CD4-positive, alpha-beta T cell (primary cell): ENCODE measurements at regions not wholly inside any gene's neighbourhood (a gene's known extent, or its start where the extent isn't known, plus 50 kb on each side); places are given as distances from the start of the nearest gene placed in this dataset.

ENCODE experiments used
- ATAC-seq: fragments of 200-7000 bp; cut with Tn5 transposase; one replicate; pipeline ENCODE4 v1.10.0; 2022; ENCODE audit warnings: mild to moderate bottlenecking; ENCODE audit not compliant: poor library complexity
- CTCF ChIA-PET: fragments of 350-600 bp; sonication (Branson Sonifier 250); formaldehyde crosslinking; loops from one replicate; lab custom pipeline; 2021; ENCODE audit warnings: antibody characterized with exemption, inconsistent platforms; lab: Charles Lee
- POLR2A ChIA-PET: fragments of 350-600 bp; sonication (Branson Sonifier 250); formaldehyde crosslinking; loops from one replicate; lab custom pipeline; 2021; ENCODE audit warnings: antibody characterized with exemption, inconsistent platforms; lab: Charles Lee
- DNase-seq, 14 experiments: peaks; one replicate each; pipeline ENCODE4 v3.0.0-alpha.2; 2013 to 2020; ENCODE audit warnings: mixed read lengths in 2 of 14
- H3K27ac ChIP-seq, 2 donors: one replicate each; pipeline versions ENCODE4 v1.5.1 to v1.7.0; 2013; ENCODE audit warnings: low read length in 2 of 2, low read depth in 1 of 2, mild to moderate bottlenecking in 1 of 2
- H3K27me3 ChIP-seq, 2 experiments: 1 replicate in 1 of 2; 2 replicates in 1 of 2; pipeline versions ENCODE4 v1.6.1 to v1.7.0; 2013; ENCODE audit warnings: low read length in 2 of 2, control low read depth in 1 of 2, mild to moderate bottlenecking in 1 of 2, moderate library complexity in 1 of 2; ENCODE audit not compliant: insufficient read depth in 2 of 2, control insufficient read depth in 1 of 2
- H3K36me3 ChIP-seq: one replicate; pipeline ENCODE4 v1.6.1; 2013; ENCODE audit warnings: low read length, control low read depth; ENCODE audit not compliant: insufficient read depth
- H3K4me1 ChIP-seq: one replicate; pipeline ENCODE4 v1.6.1; 2013; ENCODE audit warnings: low read length, control low read depth; ENCODE audit not compliant: insufficient read depth
- H3K4me3 ChIP-seq: one replicate; pipeline ENCODE4 v1.5.1; 2013; ENCODE audit warnings: mild to moderate bottlenecking, low read length, moderate library complexity
- H3K9me3 ChIP-seq, 2 experiments: 1 replicate in 1 of 2; 2 replicates in 1 of 2; pipeline versions ENCODE4 v1.6.1 to v1.7.0; 2013; ENCODE audit warnings: low read length in 2 of 2, mild to moderate bottlenecking in 2 of 2, control low read depth in 1 of 2, moderate library complexity in 1 of 2; ENCODE audit not compliant: control insufficient read depth in 1 of 2, insufficient read depth in 1 of 2
- H3K27ac Mint-ChIP-seq: one replicate; pipeline ENCODE4 v1.8.0; 2020; ENCODE audit warnings: mixed read lengths
- H3K27me3 Mint-ChIP-seq: one replicate; pipeline ENCODE4 v1.8.0; 2021; ENCODE audit warnings: mixed read lengths
- H3K36me3 Mint-ChIP-seq: one replicate; pipeline ENCODE4 v1.8.0; 2021; ENCODE audit warnings: low read depth, mixed read lengths
- H3K4me1 Mint-ChIP-seq: one replicate; pipeline ENCODE4 v1.8.0; 2021; ENCODE audit warnings: low read depth, mixed read lengths
- H3K4me3 Mint-ChIP-seq: one replicate; pipeline ENCODE4 v1.8.0; 2020; ENCODE audit warnings: mild to moderate bottlenecking, mixed read lengths
- H3K9me3 Mint-ChIP-seq: one replicate; pipeline ENCODE4 v1.8.0; 2020; ENCODE audit warnings: mixed read lengths
- CTCF ChIP-seq: fragments of 200-600 bp; IDR thresholded peaks from one replicate; pipeline ENCODE4 v1.8.0; 2022; ENCODE audit warnings: antibody characterized with exemption, mild to moderate bottlenecking
- intact Hi-C, 2 experiments: fragments of 100-400 bp; cut with DNase I in 1 of 2; cut with micrococcal nuclease in 1 of 2; formaldehyde crosslinking; loops; one replicate each; pipeline versions ENCODE4 v1.15.1 to v1.9.0; 2023 to 2025; cut with DNase I, micrococcal nuclease

- CTCF ChIA-PET = no interaction called here
- no peak for TF ChIP-seq CTCF
- Mint-ChIP-seq H3K4me3 (no peak overlapping the region), H3K36me3 (no peaks in the 10 kb centered on the region), H3K27ac (no peak overlapping the region), H3K4me1 (no peaks in the 10 kb centered on the region), H3K27me3 (peaks cover 32% of the 10 kb centered on the region), H3K9me3 (no peaks in the 10 kb centered on the region)
- Histone ChIP-seq H3K27ac (no peak overlapping the region), H3K36me3 (no peaks in the 10 kb centered on the region), H3K4me1 (no peaks in the 10 kb centered on the region), H3K9me3 (peaks cover 0 to 5% of the 10 kb centered on the region in 2 experiments), H3K4me3 (no peak overlapping the region), H3K27me3 (peaks cover 0 to 6% of the 10 kb centered on the region in 2 experiments)
- intact Hi-C loops = no loop called here
- ATAC-seq (no peak), DNase-seq (no peak)
- POLR2A ChIA-PET = no interaction called here
These were observed 220.9 kb downstream of the AACS start for GRCh38 chr12:125286005-125286727.

GRCh38 chr12:125287155-125287847 lies 222.1 kb downstream of the AACS start:
- intact Hi-C loops = no loop called here
- Histone ChIP-seq H3K4me1 (no peaks in the 10 kb centered on the region), H3K27ac (no peak overlapping the region), H3K4me3 (no peak overlapping the region), H3K27me3 (peaks cover 0 to 6% of the 10 kb centered on the region in 2 experiments), H3K9me3 (peaks cover 0 to 5% of the 10 kb centered on the region in 2 experiments), H3K36me3 (no peaks in the 10 kb centered on the region)
- ChIA-PET POLR2A (no interaction called here), CTCF (no interaction called here)
- no peak overlapping the region for H3K27ac Mint-ChIP-seq
- peaks cover 29% of the 10 kb centered on the region for H3K27me3 Mint-ChIP-seq
- H3K9me3 Mint-ChIP-seq = no peaks in the 10 kb centered on the region
- H3K36me3 Mint-ChIP-seq = no peaks in the 10 kb centered on the region
- DNase-seq = no peak
- no peaks in the 10 kb centered on the region for H3K4me1 Mint-ChIP-seq
- ATAC-seq = no peak
- no peak overlapping the region for H3K4me3 Mint-ChIP-seq
- TF ChIP-seq CTCF = no peak

GRCh38 chr12:125288931-125289928 lies 224.0 kb downstream of the AACS start:
- ChIA-PET CTCF (no interaction called here), POLR2A (no interaction called here)
- Mint-ChIP-seq H3K36me3 (no peaks in the 10 kb centered on the region), H3K4me1 (no peaks in the 10 kb centered on the region), H3K27ac (no peak overlapping the region), H3K27me3 (peaks cover 22% of the 10 kb centered on the region), H3K9me3 (no peaks in the 10 kb centered on the region), H3K4me3 (no peak overlapping the region)
- no peak for DNase-seq
- no peaks in the 10 kb centered on the region for H3K36me3 ChIP-seq
- ATAC-seq = no peak
- peaks cover 6 to 9% of the 10 kb centered on the region in 2 experiments for H3K9me3 ChIP-seq
- no peak for TF ChIP-seq CTCF
- no peak overlapping the region for H3K4me3 ChIP-seq
- no peaks in the 10 kb centered on the region for H3K4me1 ChIP-seq
- peaks cover 0 to 7% of the 10 kb centered on the region in 2 experiments for H3K27me3 ChIP-seq
- H3K27ac ChIP-seq = no peak overlapping the region
- intact Hi-C loops = no loop called here
